GM12891 (cell line): ENCODE measurements at regions not wholly inside any gene's neighbourhood (a gene's known extent, or its start where the extent isn't known, plus 50 kb on each side); places are given as distances from the start of the nearest gene placed in this dataset.

Source experiments
- POLR2A ChIP-seq: IDR thresholded peaks from 2 replicates; pipeline ENCODE4 v1.6.1; 2011; ENCODE audit warnings: low read depth, low read length, control low read depth
- POLR2AphosphoS5 ChIP-seq: IDR thresholded peaks from 2 replicates; pipeline ENCODE4 v1.6.1; 2011; ENCODE audit warnings: low read depth, low read length, control low read depth

GRCh38 chr2:122022531-122022930 is 267.1 kb downstream of the TSN start:
- TF ChIP-seq POLR2A (no peak), POLR2AphosphoS5 (no peak)
